ENCODE measurements at regions not wholly inside any gene's neighbourhood (a gene's known extent, or its start where the extent isn't known, plus 50 kb on each side); places are given as distances from the start of the nearest gene placed in this dataset.

DNA sequence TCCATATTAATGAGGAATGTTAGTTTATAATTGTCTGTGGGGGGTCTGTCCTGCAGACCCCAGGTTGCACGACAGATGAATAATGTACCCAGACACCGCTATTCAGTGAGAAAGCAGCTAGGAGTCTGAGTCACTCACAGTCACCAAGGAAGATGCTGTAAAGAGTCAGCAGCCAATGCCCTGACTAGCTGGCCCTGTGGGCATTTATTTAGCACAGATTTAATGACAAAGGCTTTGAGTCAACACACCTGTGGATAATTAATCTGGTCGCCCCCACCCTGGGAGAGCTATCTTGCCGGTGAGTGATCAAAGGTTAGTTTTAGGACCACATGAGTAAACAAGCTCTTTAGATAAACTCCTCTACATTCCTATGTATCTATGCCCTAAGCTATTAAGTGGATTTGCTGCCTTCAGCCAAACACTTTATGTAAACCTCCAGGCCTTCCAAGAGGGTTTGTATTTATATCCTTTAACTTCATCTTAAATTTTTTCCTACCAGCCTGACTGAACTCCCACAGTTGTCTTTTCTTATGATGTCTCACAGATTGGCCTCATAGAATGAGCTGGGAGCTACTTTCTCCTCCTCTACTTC is 180.0 kb upstream of the ADCY1 start:
- Histone ChIP-seq H3K27me3 (no peaks in the 10 kb centered on the region), H3K36me3 (no peaks in the 10 kb centered on the region), H3K4me3 (no peak overlapping the region), H3K4me1 (ENCODE audit: insufficient read depth) (no peaks in the 10 kb centered on the region), H3K27ac (no peak overlapping the region), H3K9me3 (no peaks in the 10 kb centered on the region)
- intact Hi-C loops (cut with DNase I), result no loop called here
- WGBS, 3 donors, result 59 to 70% (median 70%) methylated on average over 4 of the region's 4 CpGs
- no peak for TF ChIP-seq CTCF (IDR thresholded peaks at IDR 0.05)
- TF ChIP-seq POLR2A (IDR thresholded peaks at IDR 0.05), result no peak
- no peak for DNase-seq

- intact Hi-C loops (cut with DNase I), result no loop called here
- H3K4me1 ChIP-seq (ENCODE audit: insufficient read depth), result no peaks in the 10 kb centered on the region
- TF ChIP-seq CTCF (IDR thresholded peaks at IDR 0.05) (no peak), EP300 (IDR thresholded peaks at IDR 0.05) (no peak), POLR2A (IDR thresholded peaks at IDR 0.05) (no peak)
- no peaks in the 10 kb centered on the region for H3K27me3 ChIP-seq
- H3K27ac ChIP-seq, result no peak overlapping the region
- no peaks in the 10 kb centered on the region for H3K9me3 ChIP-seq
- H3K36me3 ChIP-seq, result no peaks in the 10 kb centered on the region
- 85 to 92% (median 87%) methylated on average over 15 of the region's 15 CpGs for WGBS, 3 donors
- H3K4me3 ChIP-seq, result no peak overlapping the region
- DNase-seq, result no peak
These were observed 175.1 kb upstream of the ADCY1 start for GRCh38 chr7:45399069-45399468.

GRCh38 chr7:45400680-45401079 is 173.5 kb upstream of the ADCY1 start:
- Histone ChIP-seq H3K36me3 (no peaks in the 10 kb centered on the region), H3K4me1 (ENCODE audit: insufficient read depth) (no peaks in the 10 kb centered on the region), H3K9me3 (no peaks in the 10 kb centered on the region), H3K27me3 (no peaks in the 10 kb centered on the region), H3K27ac (no peak overlapping the region), H3K4me3 (no peak overlapping the region)
- TF ChIP-seq POLR2A (IDR thresholded peaks at IDR 0.05) (no peak), EP300 (IDR thresholded peaks at IDR 0.05) (no peak), CTCF (IDR thresholded peaks at IDR 0.05) (no peak)
- no peak for DNase-seq
- 74 to 79% (median 77%) methylated on average over 7 of the region's 7 CpGs for WGBS, 3 donors
- intact Hi-C loops (cut with DNase I), result no loop called here

- Histone ChIP-seq H3K36me3 (no peaks in the 10 kb centered on the region), H3K4me3 (no peak overlapping the region), H3K9me3 (no peaks in the 10 kb centered on the region), H3K27ac (no peak overlapping the region), H3K4me1 (ENCODE audit: insufficient read depth) (no peaks in the 10 kb centered on the region), H3K27me3 (no peaks in the 10 kb centered on the region)
- TF ChIP-seq POLR2A (IDR thresholded peaks at IDR 0.05) (no peak), CTCF (IDR thresholded peaks at IDR 0.05) (no peak), EP300 (IDR thresholded peaks at IDR 0.05) (no peak)
- DNase-seq, result no peak
- intact Hi-C loops (cut with DNase I), result no loop called here
- WGBS, 3 donors, result 83 to 91% (median 86%) methylated on average over 2 of the region's 2 CpGs
These were observed 173.0 kb upstream of the ADCY1 start for GRCh38 chr7:45401155-45401554.

All from ovary (tissue), 7 donors.